HG02973 (cell line): ENCODE measurements at regions not wholly inside any gene's neighbourhood (a gene's known extent, or its start where the extent isn't known, plus 50 kb on each side); places are given as distances from the start of the nearest gene placed in this dataset.
"Not testable (repeated sequence)": the region's sequence is repeated elsewhere in the genome, so short reads cannot be mapped to it uniquely, and the experiment has no call there.

Source experiments
- ATAC-seq: cut with Tn5 transposase; IDR thresholded peaks from one replicate; pipeline ENCODE4 v1.9.1; 2021; ENCODE audit warnings: moderate library complexity; ENCODE audit not compliant: unreplicated experiment

DNA sequence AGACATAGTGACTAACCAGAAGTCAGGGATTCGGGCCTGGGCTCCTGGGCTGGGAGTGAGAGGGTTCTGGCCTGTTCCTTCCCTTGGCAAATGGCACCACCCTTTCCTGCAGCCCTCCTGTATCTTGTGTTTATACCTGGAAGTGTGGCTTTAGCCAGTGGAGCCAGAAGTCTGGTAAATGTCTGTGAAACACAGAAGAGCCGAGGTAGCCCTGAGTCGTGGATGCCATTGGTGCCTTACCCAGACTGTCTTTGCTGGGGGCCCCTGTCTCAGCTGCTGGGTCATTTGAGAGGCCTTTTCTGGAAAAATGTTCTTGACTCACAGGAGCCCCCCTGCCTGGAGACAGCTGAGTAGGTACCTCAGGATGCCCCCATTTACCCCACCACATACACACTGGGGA, 95.7 kb upstream of the BASP1 start:
- ATAC-seq: no peak

DNA sequence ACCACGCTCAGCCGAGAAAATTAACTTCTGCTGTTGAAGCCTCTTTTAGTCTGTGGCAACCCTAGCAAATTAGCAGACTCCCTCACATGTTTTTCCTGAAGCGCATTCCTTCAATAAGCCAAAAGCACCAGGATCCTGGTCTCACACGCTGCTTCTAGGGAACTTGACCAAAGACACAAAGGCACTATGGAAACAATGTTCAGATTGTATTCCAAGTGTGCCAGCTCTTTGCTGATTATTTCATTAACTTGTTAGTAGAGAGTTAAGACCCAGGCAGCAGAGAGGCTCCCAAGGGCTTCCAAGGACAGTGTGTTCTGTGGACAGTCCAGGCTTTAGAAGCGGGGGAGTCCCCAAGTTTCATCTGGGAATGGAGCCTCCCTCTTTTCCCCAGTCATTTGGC, 94.4 kb upstream of the BASP1 start:
- no peak for ATAC-seq

GRCh38 chr5:17123773-17124172, 93.7 kb upstream of the BASP1 start:
- ATAC-seq: not testable (repeated sequence)

- ATAC-seq: no peak
Measured at GRCh38 chr5:17127743-17128231, 89.6 kb upstream of the BASP1 start.

GRCh38 chr5:17129093-17129849, 88.2 kb upstream of the BASP1 start:
- ATAC-seq: no peak

DNA sequence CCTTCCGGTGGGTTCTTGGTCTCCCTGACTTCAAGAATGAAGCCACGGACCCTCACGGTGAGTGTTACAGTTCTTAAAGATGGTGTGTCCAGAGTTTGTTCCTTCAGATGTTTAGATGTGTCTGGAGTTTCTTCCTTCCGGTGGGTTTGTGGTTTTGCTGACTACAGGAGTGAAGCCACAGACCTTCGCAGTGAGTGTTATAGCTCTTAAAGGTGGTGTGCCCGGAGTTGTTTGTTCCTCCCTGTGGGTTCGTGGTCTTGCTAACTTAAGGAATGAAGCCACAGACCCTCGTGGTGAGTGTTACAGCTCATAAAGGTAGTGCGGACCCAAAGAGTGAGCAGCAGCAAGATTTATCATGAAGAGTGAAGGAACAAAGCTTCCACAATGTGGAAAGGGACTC, 87.1 kb upstream of the BASP1 start:
- ATAC-seq: not testable (repeated sequence)

GRCh38 chr5:17132444-17133083, 84.9 kb upstream of the BASP1 start:
- ATAC-seq: peak; percentile 65

GRCh38 chr5:17135050-17135449, 82.4 kb upstream of the BASP1 start:
- no peak for ATAC-seq

DNA sequence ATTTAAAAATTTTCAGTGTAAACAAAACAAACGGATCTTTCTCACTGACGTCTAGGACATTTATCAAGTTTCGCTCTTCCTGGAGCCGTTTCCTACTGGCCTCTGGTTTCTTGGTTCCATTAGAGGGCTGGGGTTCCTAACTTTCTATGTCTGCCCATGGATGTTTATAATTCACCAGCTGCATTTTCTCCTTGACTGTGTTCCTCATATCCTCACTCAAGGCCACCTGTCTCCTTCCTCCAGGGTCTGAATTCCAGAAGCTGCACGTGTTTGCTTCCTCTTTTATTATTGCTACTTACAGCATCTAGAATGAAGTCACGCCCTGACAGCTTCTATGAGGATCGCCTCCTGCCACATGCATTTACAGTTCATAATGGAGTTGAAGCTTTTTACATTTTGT, 74.1 kb upstream of the BASP1 start:
- ATAC-seq: no peak

DNA sequence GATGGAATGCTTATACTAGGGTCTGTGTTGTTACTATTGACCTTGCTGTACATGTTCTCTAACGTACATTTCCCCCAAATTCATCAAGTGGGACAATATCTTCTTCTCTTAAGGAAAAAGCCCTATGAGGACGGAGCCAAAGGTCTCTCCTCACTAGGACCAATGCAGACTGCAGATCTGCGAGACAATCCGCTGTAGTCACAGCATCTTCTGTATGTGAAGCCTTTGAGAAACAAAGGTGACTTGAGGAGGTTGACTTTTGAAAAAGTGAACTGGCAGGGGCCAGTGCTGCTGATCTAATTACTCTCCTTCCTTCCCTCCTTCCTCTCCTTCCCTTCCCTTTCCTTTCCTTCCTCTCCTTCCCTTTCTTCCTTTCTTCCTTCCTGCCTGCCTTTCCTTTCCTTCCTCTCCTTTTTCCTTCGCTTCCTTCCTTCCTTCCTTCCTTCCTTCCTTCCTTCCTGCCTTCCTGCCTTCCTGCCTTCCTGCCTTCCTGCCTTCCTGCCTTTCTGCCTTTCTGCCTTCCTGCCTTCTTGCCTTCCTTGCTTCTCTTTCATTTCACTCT, 71.1 kb upstream of the BASP1 start:
- ATAC-seq: no peak

- ATAC-seq: no peak
Measured at GRCh38 chr5:17147170-17147569, 70.3 kb upstream of the BASP1 start.

- no peak for ATAC-seq
Measured at GRCh38 chr5:17147617-17148016, 69.8 kb upstream of the BASP1 start.

DNA sequence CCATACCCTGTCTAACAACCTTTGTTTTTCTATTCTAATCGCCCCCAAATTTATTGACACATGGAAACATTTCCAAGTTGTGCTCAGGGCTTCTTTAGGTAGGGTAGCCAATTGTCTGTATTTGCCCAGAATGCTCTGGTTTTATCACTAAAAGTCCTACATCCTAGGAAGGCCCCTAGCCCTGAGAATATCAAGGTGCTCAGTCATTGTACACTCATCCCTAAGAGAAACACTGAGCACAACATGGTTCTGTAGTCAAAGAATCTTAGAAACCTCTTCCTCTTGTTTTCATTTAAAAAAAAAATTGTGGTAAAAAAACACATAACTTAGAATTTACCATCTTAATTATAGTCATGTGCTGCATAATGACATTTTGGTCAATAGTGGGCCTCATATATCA, 69.0 kb upstream of the BASP1 start:
- no peak for ATAC-seq

- no peak for ATAC-seq
Measured at GRCh38 chr5:17149786-17150185, 67.6 kb upstream of the BASP1 start.

DNA sequence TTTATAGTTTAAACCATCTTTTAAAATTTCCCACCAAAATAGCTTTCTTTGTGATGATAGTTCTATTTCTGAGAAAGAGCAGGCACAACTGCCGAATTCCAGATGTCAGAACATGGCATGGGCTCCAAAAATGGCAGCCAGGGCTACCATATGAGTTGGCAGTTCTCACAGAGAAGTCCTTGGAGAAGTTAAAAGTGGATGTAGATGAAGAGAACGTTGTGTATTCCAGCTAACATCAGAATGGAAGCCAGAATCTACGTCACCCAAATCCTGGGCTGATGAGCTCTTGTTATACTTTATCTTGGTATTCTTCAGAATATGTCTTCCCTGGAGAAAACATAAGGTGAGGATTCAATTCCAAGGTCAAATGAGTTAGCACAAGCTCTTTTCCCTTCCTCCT, 66.9 kb upstream of the BASP1 start:
- ATAC-seq: no peak

- ATAC-seq: no peak
Measured at GRCh38 chr5:17151686-17152085, 65.7 kb upstream of the BASP1 start.

GRCh38 chr5:17154211-17154996, 63.0 kb upstream of the BASP1 start:
- ATAC-seq: no peak

DNA sequence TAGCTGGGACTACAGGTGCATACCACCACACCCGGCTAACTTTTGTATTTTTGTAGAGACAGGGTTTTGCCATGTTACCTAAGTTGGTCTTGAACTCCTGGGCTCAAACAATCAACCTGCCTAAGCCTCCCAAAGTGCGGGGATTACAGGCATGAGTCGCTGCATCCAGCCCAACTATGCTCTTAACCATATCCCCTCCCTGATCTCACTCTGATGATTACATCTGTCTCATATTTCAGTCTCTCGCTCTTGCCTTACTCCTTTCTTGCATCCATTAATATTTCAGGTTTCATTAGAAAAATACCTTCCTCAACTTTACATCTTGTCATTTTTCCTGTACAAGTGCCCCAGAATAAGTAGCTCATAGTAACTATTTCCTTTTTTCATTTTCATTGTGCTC, 61.0 kb upstream of the BASP1 start:
- no peak for ATAC-seq

- no peak for ATAC-seq
Measured at GRCh38 chr5:17157294-17157693, 60.1 kb upstream of the BASP1 start.

DNA sequence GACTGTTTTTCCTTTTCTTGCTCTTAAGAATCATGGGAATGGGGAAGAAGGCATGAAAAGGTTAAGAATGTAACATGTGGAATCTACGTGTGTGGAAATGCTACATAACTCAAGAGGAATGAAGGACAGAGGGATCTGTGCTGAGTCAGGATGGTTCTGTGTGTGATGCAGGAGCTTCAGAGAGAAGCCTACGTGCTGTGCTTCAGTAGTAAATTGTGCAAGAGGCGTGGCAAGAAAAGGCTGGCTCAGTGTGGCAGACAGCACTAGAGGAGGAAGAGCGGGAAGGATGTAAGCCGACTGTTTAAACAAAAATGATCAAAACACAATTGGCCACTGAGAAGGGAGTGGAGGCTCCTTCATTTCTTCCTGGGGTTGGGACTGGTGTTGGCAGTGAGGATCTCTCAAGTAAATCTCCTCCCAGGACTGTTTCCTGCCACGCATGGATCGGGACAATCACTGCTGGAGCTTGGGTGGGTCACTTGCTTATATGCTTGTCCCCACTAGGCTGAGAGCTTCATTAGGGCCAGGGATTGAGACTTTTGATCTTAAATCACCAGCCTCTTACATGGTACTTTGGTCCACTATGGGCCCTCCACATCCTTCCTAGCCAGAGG, 59.4 kb upstream of the BASP1 start:
- ATAC-seq: no peak

DNA sequence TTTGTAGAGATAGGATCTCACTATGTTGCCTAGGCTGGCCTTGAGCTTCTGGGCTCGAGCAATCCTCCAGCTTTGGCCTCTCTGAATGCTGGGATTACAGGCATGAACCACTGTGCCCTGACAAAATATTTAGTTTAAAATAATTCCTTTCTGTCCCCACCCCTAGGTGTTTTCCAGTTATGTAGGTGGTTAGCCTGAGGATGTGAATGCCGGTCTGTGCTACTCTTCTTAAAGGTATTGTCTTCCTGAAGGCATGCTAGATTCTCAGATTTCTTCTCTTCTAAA, 56.7 kb upstream of the BASP1 start:
- ATAC-seq: no peak
